Naive B cell (primary cell): ENCODE measurements at regions not wholly inside any gene's neighbourhood (a gene's known extent, or its start where the extent isn't known, plus 50 kb on each side); places are given as distances from the start of the nearest gene placed in this dataset.

ENCODE experiments used
- ATAC-seq, 2 donors: fragments of 150-1000 bp; cut with Tn5 transposase; 2 replicates each; pipeline ENCODE4 v1.10.0; 2021; ENCODE audit warnings: low read depth in 2 of 2, mild to moderate bottlenecking in 2 of 2, moderate library complexity in 2 of 2
- DNase-seq: peaks from one replicate; pipeline ENCODE4 v3.0.0; 2022
- H3K27ac Mint-ChIP-seq, 6 donors: one replicate each; pipeline ENCODE4 v1.8.0; 2020 to 2022; ENCODE audit warnings: mild to moderate bottlenecking in 6 of 6, mixed read lengths in 6 of 6, moderate library complexity in 5 of 6, inconsistent platforms in 2 of 6
- H3K27me3 Mint-ChIP-seq, 3 donors: one replicate each; pipeline ENCODE4 v1.8.0; 2021 to 2022; ENCODE audit warnings: mixed read lengths in 3 of 3, mild to moderate bottlenecking in 1 of 3
- H3K36me3 Mint-ChIP-seq, 2 donors: one replicate each; pipeline ENCODE4 v1.8.0; 2020 to 2022; ENCODE audit warnings: mixed read lengths in 2 of 2, inconsistent platforms in 1 of 2, mild to moderate bottlenecking in 1 of 2
- H3K4me1 Mint-ChIP-seq, 3 donors: one replicate each; pipeline ENCODE4 v1.8.0; 2020 to 2022; ENCODE audit warnings: mixed read lengths in 3 of 3, inconsistent platforms in 1 of 3, mild to moderate bottlenecking in 1 of 3, moderate library complexity in 1 of 3
- H3K4me3 Mint-ChIP-seq, 8 donors: one replicate each; pipeline ENCODE4 v1.8.0; 2020 to 2022; ENCODE audit warnings: mild to moderate bottlenecking in 8 of 8, mixed read lengths in 8 of 8, moderate library complexity in 8 of 8, inconsistent platforms in 2 of 8
- H3K9me3 Mint-ChIP-seq, 7 donors: one replicate each; pipeline ENCODE4 v1.8.0; 2020 to 2022; ENCODE audit warnings: mixed read lengths in 7 of 7, mild to moderate bottlenecking in 5 of 7, inconsistent platforms in 2 of 7, moderate library complexity in 1 of 7

GRCh38 chr3:55226696-55227095 is 260.4 kb downstream of the WNT5A start:
- no peaks in the 10 kb centered on the region for H3K4me1 Mint-ChIP-seq
- no peak overlapping the region for H3K27ac Mint-ChIP-seq
- no peaks in the 10 kb centered on the region for H3K27me3 Mint-ChIP-seq
- H3K36me3 Mint-ChIP-seq: no peaks in the 10 kb centered on the region
- H3K4me3 Mint-ChIP-seq: no peak overlapping the region
- H3K9me3 Mint-ChIP-seq: peaks cover 2 to 25% (median 7%) of the 10 kb centered on the region in 7 donors
- ATAC-seq (no peak), DNase-seq (no peak)

DNA sequence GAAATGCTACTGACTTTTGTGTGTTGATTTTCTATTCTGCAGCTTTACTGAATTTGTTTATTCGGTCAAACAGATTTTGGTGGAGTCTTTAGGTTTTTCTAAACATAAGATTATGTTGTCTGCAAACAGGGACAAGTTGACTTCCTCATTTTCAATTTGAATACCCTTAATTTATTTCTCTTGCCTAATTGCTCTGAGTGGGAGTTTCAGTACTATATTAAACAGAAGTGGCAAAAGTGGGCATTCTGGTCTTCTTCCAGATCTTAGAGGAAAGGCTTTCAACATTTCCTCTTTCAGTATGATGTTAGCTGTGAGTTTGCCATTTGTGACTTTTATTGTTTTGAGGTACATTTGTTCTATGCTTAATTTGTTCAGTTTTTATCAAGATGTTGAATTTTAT is 268.5 kb downstream of the WNT5A start:
- DNase-seq: no peak
- Mint-ChIP-seq H3K36me3 (no peaks in the 10 kb centered on the region), H3K4me3 (no peak overlapping the region), H3K9me3 (peaks cover 14 to 48% (median 18%) of the 10 kb centered on the region in 7 donors), H3K27ac (no peak overlapping the region), H3K27me3 (no peaks in the 10 kb centered on the region), H3K4me1 (no peaks in the 10 kb centered on the region)
- ATAC-seq: no peak

DNA sequence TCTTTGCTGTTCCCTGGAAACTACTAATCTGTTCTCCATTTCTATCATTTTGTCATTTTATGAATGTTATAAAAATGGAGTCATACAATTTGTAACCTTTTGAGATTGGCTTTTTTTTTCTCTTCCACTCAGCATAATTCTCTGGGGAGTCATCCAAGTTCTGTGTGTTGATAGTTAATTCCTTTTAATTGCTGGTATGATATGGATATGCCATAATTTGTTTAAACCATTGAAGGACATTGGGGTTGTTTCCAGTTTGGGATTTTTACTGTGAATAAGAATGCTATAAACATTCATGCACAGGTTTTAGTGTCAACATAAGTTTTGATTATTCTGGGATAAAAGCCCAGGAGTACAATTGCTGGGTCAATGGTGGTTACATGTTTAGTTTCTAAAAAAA is 279.4 kb downstream of the WNT5A start:
- peaks cover 0 to 4% (median 0%) of the 10 kb centered on the region in 3 donors for H3K27me3 Mint-ChIP-seq
- DNase-seq: no peak
- no peak for ATAC-seq
- no peaks in the 10 kb centered on the region for H3K4me1 Mint-ChIP-seq
- no peaks in the 10 kb centered on the region for H3K36me3 Mint-ChIP-seq
- H3K9me3 Mint-ChIP-seq: peaks cover 0 to 11% (median 6%) of the 10 kb centered on the region in 7 donors
- H3K4me3 Mint-ChIP-seq: no peak overlapping the region
- no peak overlapping the region for H3K27ac Mint-ChIP-seq

DNA sequence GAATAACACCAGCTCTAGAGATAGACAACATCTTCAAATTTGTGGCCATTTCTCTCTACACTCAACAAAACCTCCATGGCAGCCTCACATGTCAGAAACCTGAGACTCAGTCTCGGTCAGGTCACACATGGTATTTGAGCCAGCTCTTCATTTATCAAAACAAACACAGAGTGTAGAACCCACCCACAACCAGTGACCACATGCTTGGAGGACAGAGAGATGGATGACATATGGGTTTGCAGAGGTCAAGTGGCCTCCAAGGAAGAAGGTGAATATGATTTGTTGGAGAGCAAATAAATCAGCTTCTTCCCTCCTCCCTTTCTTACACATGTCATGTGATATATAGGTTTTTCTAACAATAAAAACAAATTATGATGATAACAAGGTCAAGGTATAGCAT is 278.1 kb upstream of the LRTM1 start:
- Mint-ChIP-seq H3K4me3 (no peak overlapping the region), H3K4me1 (no peaks in the 10 kb centered on the region), H3K27ac (no peak overlapping the region), H3K27me3 (peaks cover 0 to 4% (median 0%) of the 10 kb centered on the region in 3 donors), H3K36me3 (no peaks in the 10 kb centered on the region), H3K9me3 (peaks cover 0 to 7% (median 4%) of the 10 kb centered on the region in 7 donors)
- no peak for DNase-seq
- no peak for ATAC-seq

DNA sequence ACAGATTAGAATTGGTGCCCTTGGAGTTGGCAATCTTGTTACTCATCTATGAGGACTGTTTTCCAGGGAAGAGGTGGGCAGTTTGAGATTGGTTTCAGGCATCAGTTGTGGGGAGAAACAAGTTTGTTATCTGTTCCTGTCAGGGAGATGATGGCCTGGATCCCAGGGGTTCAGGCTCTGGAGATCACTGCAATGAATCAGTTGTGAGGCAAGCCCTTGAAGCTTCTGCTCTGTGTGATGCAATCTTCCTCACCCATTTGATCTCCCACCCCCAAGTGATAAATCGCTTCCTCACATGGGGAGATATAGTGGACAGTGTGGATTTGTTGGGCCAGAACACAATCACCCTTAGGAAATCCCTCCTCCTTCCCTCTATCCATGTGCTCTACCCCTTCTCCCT is 276.6 kb upstream of the LRTM1 start:
- Mint-ChIP-seq H3K4me3 (no peak overlapping the region), H3K27me3 (peaks cover 0 to 4% (median 0%) of the 10 kb centered on the region in 3 donors), H3K4me1 (no peaks in the 10 kb centered on the region), H3K9me3 (peaks cover 0 to 7% (median 1%) of the 10 kb centered on the region in 7 donors), H3K36me3 (no peaks in the 10 kb centered on the region), H3K27ac (no peak overlapping the region)
- ATAC-seq (no peak), DNase-seq (no peak)

GRCh38 chr3:55203546-55203945 is 275.7 kb upstream of the LRTM1 start:
- H3K4me1 Mint-ChIP-seq: no peaks in the 10 kb centered on the region
- H3K9me3 Mint-ChIP-seq: peaks cover 0 to 9% (median 3%) of the 10 kb centered on the region in 7 donors
- peaks cover 0 to 4% (median 0%) of the 10 kb centered on the region in 3 donors for H3K27me3 Mint-ChIP-seq
- H3K27ac Mint-ChIP-seq: no peak overlapping the region
- H3K36me3 Mint-ChIP-seq: no peaks in the 10 kb centered on the region
- DNase-seq (no peak), ATAC-seq (no peak)
- H3K4me3 Mint-ChIP-seq: no peak overlapping the region

DNA sequence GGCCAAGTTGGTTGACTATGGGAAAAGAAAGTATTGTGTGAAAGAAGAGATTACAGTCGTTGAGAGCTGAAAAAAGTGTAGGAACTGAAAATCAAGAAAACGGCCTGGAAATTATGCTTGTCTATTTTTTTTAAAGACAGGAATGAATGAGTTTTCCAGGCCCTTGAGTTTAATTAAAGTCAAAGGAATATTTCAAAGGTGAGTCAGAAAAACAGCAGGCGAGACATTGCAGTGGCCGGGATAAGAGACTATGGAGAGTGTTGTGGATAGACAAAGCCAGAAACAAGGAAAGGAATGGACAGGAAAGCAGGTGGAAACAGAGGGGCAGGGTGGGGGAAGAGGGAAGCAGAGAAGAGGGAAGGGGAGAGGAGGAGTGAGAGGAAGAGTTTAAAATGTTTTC is 275.1 kb upstream of the LRTM1 start:
- DNase-seq (no peak), ATAC-seq (no peak)
- H3K27ac Mint-ChIP-seq: no peak overlapping the region
- peaks cover 0 to 10% (median 4%) of the 10 kb centered on the region in 7 donors for H3K9me3 Mint-ChIP-seq
- no peaks in the 10 kb centered on the region for H3K36me3 Mint-ChIP-seq
- no peak overlapping the region for H3K4me3 Mint-ChIP-seq
- H3K4me1 Mint-ChIP-seq: no peaks in the 10 kb centered on the region
- peaks cover 0 to 4% (median 0%) of the 10 kb centered on the region in 3 donors for H3K27me3 Mint-ChIP-seq

DNA sequence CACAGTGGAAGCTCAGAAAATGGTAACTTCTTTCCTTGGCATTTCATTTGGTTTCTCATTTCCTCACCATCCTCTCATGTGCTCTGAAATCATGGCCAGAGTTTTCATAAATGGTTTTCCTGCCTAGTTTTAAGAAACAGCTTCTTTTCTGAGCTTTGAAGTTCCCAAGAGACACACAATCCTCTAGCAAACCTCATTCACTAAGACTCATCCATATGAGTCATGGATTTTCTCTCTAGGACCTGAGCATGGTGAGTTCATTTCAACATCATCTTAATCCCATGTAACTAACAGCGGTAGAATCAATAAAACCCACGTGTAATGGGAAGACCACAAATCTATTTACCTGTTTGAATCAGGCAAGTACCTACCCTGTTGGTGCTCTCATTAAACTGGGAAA is 274.5 kb upstream of the LRTM1 start:
- Mint-ChIP-seq H3K4me1 (no peaks in the 10 kb centered on the region), H3K36me3 (no peaks in the 10 kb centered on the region), H3K9me3 (peaks cover 1 to 10% (median 4%) of the 10 kb centered on the region in 7 donors), H3K27ac (no peak overlapping the region), H3K4me3 (no peak overlapping the region), H3K27me3 (peaks cover 0 to 4% (median 0%) of the 10 kb centered on the region in 3 donors)
- DNase-seq (no peak), ATAC-seq (no peak)

GRCh38 chr3:55201779-55202178 is 273.9 kb upstream of the LRTM1 start:
- H3K4me1 Mint-ChIP-seq: no peaks in the 10 kb centered on the region
- H3K4me3 Mint-ChIP-seq: no peak overlapping the region
- H3K27ac Mint-ChIP-seq: no peak overlapping the region
- H3K27me3 Mint-ChIP-seq: peaks cover 0 to 4% (median 0%) of the 10 kb centered on the region in 3 donors
- no peak for DNase-seq
- ATAC-seq: no peak
- H3K9me3 Mint-ChIP-seq: peaks cover 1 to 10% (median 4%) of the 10 kb centered on the region in 7 donors
- H3K36me3 Mint-ChIP-seq: no peaks in the 10 kb centered on the region

GRCh38 chr3:55200906-55201305 is 273.0 kb upstream of the LRTM1 start:
- ATAC-seq: no peak
- DNase-seq: no peak
- Mint-ChIP-seq H3K4me3 (no peak overlapping the region), H3K9me3 (peaks cover 3 to 12% (median 3%) of the 10 kb centered on the region in 7 donors), H3K27me3 (peaks cover 0 to 2% (median 0%) of the 10 kb centered on the region in 3 donors), H3K36me3 (no peaks in the 10 kb centered on the region), H3K27ac (no peak overlapping the region), H3K4me1 (no peaks in the 10 kb centered on the region)

DNA sequence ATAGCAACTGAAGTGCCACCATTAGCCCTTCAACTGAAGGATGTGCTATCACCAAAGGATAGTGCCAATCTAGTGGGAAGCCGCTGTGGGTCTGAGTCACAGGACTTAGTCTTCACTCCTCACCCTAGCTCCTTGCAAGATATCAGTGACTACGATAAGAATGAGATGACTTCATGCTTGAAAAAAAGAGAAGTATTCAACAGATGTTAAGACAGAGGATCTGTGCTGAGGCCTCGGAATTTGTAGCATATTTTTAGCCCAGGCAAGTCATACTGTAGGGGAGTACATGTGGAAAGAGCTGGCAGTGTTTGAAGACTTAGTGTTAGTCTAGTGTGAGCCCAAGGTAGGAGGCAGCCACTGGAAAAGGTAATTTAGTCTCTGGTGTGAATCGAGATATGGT is 270.7 kb upstream of the LRTM1 start:
- H3K4me3 Mint-ChIP-seq: no peak overlapping the region
- no peaks in the 10 kb centered on the region for H3K36me3 Mint-ChIP-seq
- peaks cover 1 to 11% (median 3%) of the 10 kb centered on the region in 7 donors for H3K9me3 Mint-ChIP-seq
- no peaks in the 10 kb centered on the region for H3K4me1 Mint-ChIP-seq
- no peak overlapping the region for H3K27ac Mint-ChIP-seq
- no peak for ATAC-seq
- H3K27me3 Mint-ChIP-seq: no peaks in the 10 kb centered on the region
- DNase-seq: no peak

- peaks cover 1 to 13% (median 5%) of the 10 kb centered on the region in 7 donors for H3K9me3 Mint-ChIP-seq
- no peak for DNase-seq
- no peak for ATAC-seq
Measured at GRCh38 chr3:55197021-55197420, 269.2 kb upstream of the LRTM1 start.

DNA sequence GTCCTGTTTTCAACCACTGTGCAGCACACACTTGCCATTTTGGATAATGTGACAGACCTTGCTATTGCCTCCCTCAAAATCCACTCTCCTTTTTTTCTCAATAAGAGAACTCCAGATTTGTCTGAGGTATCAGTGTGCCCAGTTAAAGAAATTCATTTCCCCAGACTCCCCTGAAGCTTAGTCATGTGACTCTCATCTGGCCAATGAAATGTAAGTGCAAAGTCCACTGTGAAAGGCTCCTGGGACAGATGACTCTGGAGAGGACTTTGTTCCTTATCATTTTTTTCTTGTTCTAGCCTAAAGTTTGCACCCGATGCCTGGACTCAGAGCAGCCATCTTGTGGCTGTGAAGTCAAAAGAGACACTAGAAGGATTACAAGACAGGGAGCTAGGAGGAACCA is 268.6 kb upstream of the LRTM1 start:
- Mint-ChIP-seq H3K4me1 (no peaks in the 10 kb centered on the region), H3K36me3 (no peaks in the 10 kb centered on the region), H3K27ac (no peak overlapping the region), H3K27me3 (no peaks in the 10 kb centered on the region), H3K4me3 (no peak overlapping the region), H3K9me3 (peaks cover 1 to 13% (median 5%) of the 10 kb centered on the region in 7 donors)
- no peak for DNase-seq
- ATAC-seq: no peak

More at GRCh38 chr3:55197021-55197420, 269.2 kb upstream of the LRTM1 start:
- Mint-ChIP-seq H3K27ac (no peak overlapping the region), H3K4me1 (no peaks in the 10 kb centered on the region), H3K36me3 (no peaks in the 10 kb centered on the region), H3K27me3 (no peaks in the 10 kb centered on the region), H3K4me3 (no peak overlapping the region)

DNA sequence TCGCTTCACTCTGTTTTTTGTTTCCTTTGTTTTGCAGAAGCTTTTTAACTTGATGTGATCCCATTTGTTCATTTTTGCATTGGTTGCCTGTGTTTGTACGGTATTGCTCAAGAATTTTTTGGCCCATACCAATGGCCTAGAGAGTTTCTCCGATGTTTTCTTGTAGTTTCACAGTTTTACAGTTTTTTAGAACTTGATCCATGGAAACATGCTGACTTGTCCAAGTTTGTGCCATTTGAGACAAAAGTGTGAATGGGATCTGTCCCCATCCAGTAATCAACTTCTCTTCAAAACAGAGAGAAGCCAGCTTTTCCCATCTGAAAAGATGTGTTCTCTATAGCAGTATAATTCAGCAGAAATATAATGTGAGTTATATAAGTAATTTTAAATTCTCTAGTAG is 266.5 kb upstream of the LRTM1 start:
- Mint-ChIP-seq H3K4me1 (no peaks in the 10 kb centered on the region), H3K27ac (no peak overlapping the region)

More for the DNA sequence above, 266.5 kb upstream of the LRTM1 start:
- ATAC-seq (no peak), DNase-seq (no peak)
- H3K4me3 Mint-ChIP-seq: no peak overlapping the region
- H3K27me3 Mint-ChIP-seq: no peaks in the 10 kb centered on the region
- H3K9me3 Mint-ChIP-seq: peaks cover 1 to 18% (median 5%) of the 10 kb centered on the region in 7 donors
- H3K36me3 Mint-ChIP-seq: no peaks in the 10 kb centered on the region
